GM10266 (cell line): ENCODE measurements at regions not wholly inside any gene's neighbourhood (a gene's known extent, or its start where the extent isn't known, plus 50 kb on each side); places are given as distances from the start of the nearest gene placed in this dataset.
A peak's percentile ranks its signal among the peaks of the same experiment; 100 is the strongest.

Experiments used
- DNase-seq: peaks from one replicate; pipeline ENCODE4 v3.0.0; 2012; ENCODE audit errors: extremely low spot score
- CTCF ChIP-seq: IDR thresholded peaks from 2 replicates; pipeline ENCODE4 v1.5.1; 2012; ENCODE audit warnings: mild to moderate bottlenecking, low read depth; ENCODE audit not compliant: control insufficient read depth, insufficient read depth; ENCODE audit errors: missing control alignments

- TF ChIP-seq CTCF: no peak
- no peak for DNase-seq
These were observed 427.5 kb downstream of the METTL15 start for GRCh38 chr11:28535677-28536076.

GRCh38 chr11:28529540-28530410, 421.6 kb downstream of the METTL15 start:
- DNase-seq: peak; percentile 33
- peak; percentile 27 for TF ChIP-seq CTCF

- no peak for TF ChIP-seq CTCF
- DNase-seq: no peak
These were observed 420.9 kb downstream of the METTL15 start for GRCh38 chr11:28529046-28529445.

- DNase-seq: no peak
- no peak for TF ChIP-seq CTCF
These were observed 420.0 kb downstream of the METTL15 start for GRCh38 chr11:28528217-28528616.

GRCh38 chr11:28526406-28526751, 418.2 kb downstream of the METTL15 start:
- no peak for TF ChIP-seq CTCF
- no peak for DNase-seq

GRCh38 chr11:28525636-28526405, 417.6 kb downstream of the METTL15 start:
- DNase-seq: no peak
- TF ChIP-seq CTCF: no peak

GRCh38 chr11:28524098-28524497, 415.9 kb downstream of the METTL15 start:
- TF ChIP-seq CTCF: no peak
- DNase-seq: no peak
